Hepatocyte (in vitro differentiated cells): ENCODE measurements at regions not wholly inside any gene's neighbourhood (a gene's known extent, or its start where the extent isn't known, plus 50 kb on each side); places are given as distances from the start of the nearest gene placed in this dataset.
"Not testable (repeated sequence)": the region's sequence is repeated elsewhere in the genome, so short reads cannot be mapped to it uniquely, and the experiment has no call there.

Experiments used
- DNase-seq: peaks from one replicate; pipeline ENCODE4 v3.0.0-alpha.2; 2016; ENCODE audit warnings: low spot score
- H2AFZ ChIP-seq: fragments of 200-600 bp; sonication (generic); 2 replicates; pipeline ENCODE4 v1.6.0; 2016; ENCODE audit warnings: antibody characterized with exemption, mild to moderate bottlenecking
- H3K27ac ChIP-seq: fragments of 200-600 bp; sonication (generic); 2 replicates; pipeline ENCODE4 v1.5.1; 2016; ENCODE audit warnings: mild to moderate bottlenecking
- H3K27me3 ChIP-seq: fragments of 200-600 bp; sonication (generic); 2 replicates; pipeline ENCODE4 v1.6.1; 2016
- H3K36me3 ChIP-seq: fragments of 200-600 bp; sonication (generic); replicated peaks from 2 replicates; pipeline ENCODE4 v1.5.1; 2016; ENCODE audit warnings: low read depth; ENCODE audit not compliant: insufficient read depth
- H3K4me1 ChIP-seq: fragments of 200-600 bp; sonication (generic); 2 replicates; pipeline ENCODE4 v1.5.1; 2016; ENCODE audit warnings: mild to moderate bottlenecking, moderate library complexity; ENCODE audit not compliant: insufficient read depth
- H3K4me2 ChIP-seq: fragments of 200-600 bp; sonication (generic); 2 replicates; pipeline ENCODE4 v1.6.0; 2016
- H3K4me3 ChIP-seq: fragments of 200-600 bp; sonication (generic); 2 replicates; pipeline ENCODE4 v1.5.1; 2016; ENCODE audit warnings: mild to moderate bottlenecking
- H3K79me2 ChIP-seq: fragments of 200-600 bp; sonication (generic); 2 replicates; pipeline ENCODE4 v1.6.0; 2017; ENCODE audit warnings: mild to moderate bottlenecking
- H3K9me2 ChIP-seq: fragments of 200-600 bp; sonication (generic); replicated peaks from 2 replicates; pipeline ENCODE4 v1.6.0; 2017; ENCODE audit warnings: mild to moderate bottlenecking; ENCODE audit not compliant: insufficient read depth
- H3K9me3 ChIP-seq: fragments of 200-600 bp; sonication (generic); 2 replicates; pipeline ENCODE4 v1.5.1; 2016; ENCODE audit warnings: low read depth, mild to moderate bottlenecking
- H4K20me1 ChIP-seq: fragments of 200-600 bp; sonication (generic); 2 replicates; pipeline ENCODE4 v1.6.0; 2016; ENCODE audit warnings: mild to moderate bottlenecking; ENCODE audit not compliant: insufficient read depth, poor library complexity, severe bottlenecking
- CTCF ChIP-seq: fragments of 200-600 bp; sonication (generic); IDR thresholded peaks from 2 replicates; pipeline ENCODE4 v1.5.1; 2016; ENCODE audit warnings: antibody characterized with exemption, mild to moderate bottlenecking; ENCODE audit not compliant: poor library complexity
- EZH2 ChIP-seq: fragments of 200-600 bp; sonication (generic); IDR thresholded peaks from 2 replicates; pipeline ENCODE4 v1.6.1; 2016; ENCODE audit warnings: antibody characterized with exemption, mild to moderate bottlenecking, borderline replicate concordance
- EZH2phosphoT487 ChIP-seq: fragments of 200-600 bp; sonication (generic); IDR thresholded peaks from one replicate; pipeline ENCODE4 v1.6.1; 2018; ENCODE audit warnings: antibody characterized with exemption, mild to moderate bottlenecking, low read depth, moderate library complexity; ENCODE audit not compliant: unreplicated experiment, severe bottlenecking
- WGBS: methylation state at CpG from one replicate; pipeline ENCODE4 v1.1.6; 2016; ENCODE audit warnings: low lambda C conversion rate; ENCODE audit errors: missing lambda C conversion rate; 5-methylcytosine and 5-hydroxymethylcytosine counted together

GRCh38 chr16:29230671-29231096, 175.8 kb downstream of the NPIPB11 start:
- H3K4me2 ChIP-seq = peak overlapping the region; percentile 44
- no peaks in the 10 kb centered on the region for H4K20me1 ChIP-seq
- no peaks in the 10 kb centered on the region for H3K9me2 ChIP-seq
- H3K9me3 ChIP-seq = no peaks in the 10 kb centered on the region
- H3K27ac ChIP-seq = peak overlapping the region; percentile 57
- WGBS = 62% methylated on average over 22 of the region's 22 CpGs
- H3K79me2 ChIP-seq = no peaks in the 10 kb centered on the region
- no peak for DNase-seq
- no peak overlapping the region for H3K4me3 ChIP-seq
- no peaks in the 10 kb centered on the region for H3K27me3 ChIP-seq
- TF ChIP-seq CTCF (no peak), EZH2phosphoT487 (no peak), EZH2 (no peak)
- no peak overlapping the region for H2AFZ ChIP-seq
- peaks cover 13% of the 10 kb centered on the region for H3K4me1 ChIP-seq
- no peaks in the 10 kb centered on the region for H3K36me3 ChIP-seq

GRCh38 chr16:29230006-29230668, 176.4 kb downstream of the NPIPB11 start:
- H3K9me3 ChIP-seq, H3K4me3 ChIP-seq, H3K4me2 ChIP-seq, H3K36me3 ChIP-seq, H3K27me3 ChIP-seq, H2AFZ ChIP-seq, H4K20me1 ChIP-seq, H3K79me2 ChIP-seq, DNase-seq, H3K9me2 ChIP-seq: not testable (repeated sequence)
- 91% methylated on average over 21 of the region's 21 CpGs for WGBS
- peak overlapping the region; percentile 19 for H3K27ac ChIP-seq
- H3K4me1 ChIP-seq = peaks cover 13% of the 10 kb centered on the region

GRCh38 chr16:29229616-29230005, 176.9 kb downstream of the NPIPB11 start:
- H3K4me1 ChIP-seq = peaks cover 13% of the 10 kb centered on the region
- H3K36me3 ChIP-seq, H2AFZ ChIP-seq, H3K9me3 ChIP-seq, H3K27me3 ChIP-seq, H3K4me2 ChIP-seq, H4K20me1 ChIP-seq, H3K79me2 ChIP-seq, DNase-seq, H3K9me2 ChIP-seq, H3K4me3 ChIP-seq: not testable (repeated sequence)
- peak overlapping the region; percentile 57 for H3K27ac ChIP-seq
- 89% methylated on average over 8 of the region's 8 CpGs for WGBS

- not testable (repeated sequence) for H3K4me3 ChIP-seq, H3K79me2 ChIP-seq, H3K36me3 ChIP-seq, H4K20me1 ChIP-seq, H3K9me2 ChIP-seq, H3K27me3 ChIP-seq, DNase-seq, H3K9me3 ChIP-seq, H2AFZ ChIP-seq, H3K4me2 ChIP-seq
- H3K4me1 ChIP-seq = peaks cover 13% of the 10 kb centered on the region
- WGBS = 84% methylated on average over 28 of the region's 29 CpGs
- H3K27ac ChIP-seq = peak overlapping the region; percentile 63
These were observed 177.6 kb downstream of the NPIPB11 start for GRCh38 chr16:29228664-29229611.
